MM.1S (cell line): ENCODE measurements at regions not wholly inside any gene's neighbourhood (a gene's known extent, or its start where the extent isn't known, plus 50 kb on each side); places are given as distances from the start of the nearest gene placed in this dataset.

ENCODE experiments used
- DNase-seq: peaks from one replicate; pipeline ENCODE4 v3.0.0-alpha.2; 2015
- H2AFZ ChIP-seq: fragments of 300-600 bp; sonication (generic); 2 replicates; pipeline ENCODE4 v1.6.0; 2016; ENCODE audit warnings: antibody characterized with exemption, low read length
- H3F3A ChIP-seq: fragments of 300-600 bp; sonication (generic); 2 replicates; pipeline ENCODE4 v1.6.1; 2016; ENCODE audit warnings: mild to moderate bottlenecking, antibody characterized with exemption, low read length, moderate library complexity, mixed read lengths; ENCODE audit not compliant: insufficient read depth
- H3K27ac ChIP-seq: fragments of 300-600 bp; sonication (generic); 2 replicates; pipeline ENCODE4 v1.5.1; 2016; ENCODE audit warnings: mild to moderate bottlenecking, low read length
- H3K27me3 ChIP-seq: fragments of 300-600 bp; sonication (generic); replicated peaks from 2 replicates; pipeline ENCODE4 v1.6.0; 2016; ENCODE audit warnings: low read length; ENCODE audit not compliant: insufficient read depth
- H3K36me3 ChIP-seq: fragments of 300-600 bp; sonication (generic); replicated peaks from 2 replicates; pipeline ENCODE4 v1.6.1; 2016; ENCODE audit warnings: mild to moderate bottlenecking, low read length, mixed read lengths; ENCODE audit not compliant: insufficient read depth
- H3K4me1 ChIP-seq: fragments of 300-600 bp; sonication (generic); 2 replicates; pipeline ENCODE4 v1.6.1; 2016; ENCODE audit warnings: low read length, mixed read lengths
- H3K4me2 ChIP-seq: fragments of 300-600 bp; sonication (generic); 2 replicates; pipeline ENCODE4 v1.6.0; 2016; ENCODE audit warnings: low read depth, low read length
- H3K4me3 ChIP-seq: fragments of 300-600 bp; sonication (generic); 2 replicates; pipeline ENCODE4 v1.5.1; 2016; ENCODE audit warnings: low read length, mixed read lengths
- H3K79me2 ChIP-seq: fragments of 300-600 bp; sonication (generic); 2 replicates; pipeline ENCODE4 v1.6.1; 2016; ENCODE audit warnings: mixed run types, low read length, mixed read lengths
- H3K9ac ChIP-seq: fragments of 300-600 bp; sonication (generic); 2 replicates; pipeline ENCODE4 v1.6.1; 2016; ENCODE audit warnings: low read length, mixed read lengths
- H3K9me2 ChIP-seq: fragments of 300-600 bp; sonication (generic); replicated peaks from 2 replicates; pipeline ENCODE4 v1.6.1; 2016; ENCODE audit warnings: mild to moderate bottlenecking, low read length, mixed read lengths; ENCODE audit not compliant: insufficient read depth
- H3K9me3 ChIP-seq: fragments of 300-600 bp; sonication (generic); replicated peaks from 2 replicates; pipeline ENCODE4 v1.6.1; 2016; ENCODE audit warnings: mild to moderate bottlenecking, low read length, mixed read lengths; ENCODE audit not compliant: insufficient read depth
- H4K20me1 ChIP-seq: fragments of 300-600 bp; sonication (generic); 2 replicates; pipeline ENCODE4 v1.6.1; 2016; ENCODE audit warnings: mild to moderate bottlenecking, low read length, moderate library complexity, mixed read lengths; ENCODE audit not compliant: insufficient read depth
- CTCF ChIP-seq: fragments of 300-600 bp; sonication (generic); IDR thresholded peaks from 2 replicates; pipeline ENCODE4 v1.5.1; 2016; ENCODE audit warnings: antibody characterized with exemption, low read length, mixed read lengths
- EZH2 ChIP-seq: fragments of 300-600 bp; sonication (generic); optimal IDR thresholded peaks from 2 replicates; pipeline ENCODE3; 2017; ENCODE audit warnings: low read depth, mild to moderate bottlenecking, antibody characterized with exemption, low read length, mixed read lengths
- EZH2phosphoT487 ChIP-seq: fragments of 300-600 bp; sonication (generic); IDR thresholded peaks from 2 replicates; pipeline ENCODE4 v1.6.1; 2018; ENCODE audit warnings: antibody characterized with exemption, low read length

DNA sequence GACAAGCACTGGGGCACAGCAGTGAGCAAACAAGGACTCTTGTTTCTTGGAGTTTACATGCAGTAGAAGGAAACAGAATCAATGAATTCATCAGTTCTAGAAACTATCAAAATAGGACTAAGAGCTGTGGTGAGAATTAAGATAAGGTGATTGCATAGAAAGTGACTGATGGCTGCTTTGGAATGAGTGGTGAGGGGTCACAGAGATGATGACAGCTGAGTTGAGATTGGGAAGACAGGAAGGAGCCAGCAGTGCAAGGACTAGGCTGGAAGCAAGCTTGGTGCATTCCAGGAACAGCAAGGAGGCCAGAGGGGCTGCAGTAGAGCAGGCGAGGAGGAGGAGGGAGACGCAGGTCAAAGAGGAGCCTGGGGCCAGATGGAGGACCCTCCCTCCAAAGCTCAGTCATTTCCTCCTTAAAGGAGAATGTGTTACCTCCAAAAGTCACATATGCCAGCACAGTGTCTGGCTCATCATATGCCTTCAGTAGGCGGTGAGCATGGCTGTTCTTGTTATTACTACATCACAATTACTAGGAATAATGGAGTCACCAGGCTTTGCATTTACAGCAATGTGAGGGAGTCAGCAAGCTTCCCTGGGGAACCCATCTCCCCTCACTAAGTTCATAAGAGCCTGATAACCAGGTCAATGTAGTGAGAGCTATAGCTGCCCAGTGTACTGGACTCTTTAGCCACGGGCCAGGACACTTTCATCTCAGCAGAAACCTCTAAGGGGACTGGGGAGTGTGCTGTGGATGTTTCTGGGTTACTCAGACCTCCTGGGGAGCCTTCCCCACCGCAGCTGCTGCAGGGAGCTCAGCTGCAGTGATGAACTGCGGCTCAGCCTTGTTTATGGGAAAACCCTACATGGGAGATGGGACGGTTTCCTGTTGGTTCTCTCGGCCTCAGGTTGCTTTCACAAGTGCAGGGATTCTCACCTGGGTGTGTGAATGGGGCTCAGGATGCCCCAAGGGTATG, 157.2 kb downstream of the SEC14L1 start:
- H3K9me3 ChIP-seq: no peaks in the 10 kb centered on the region
- no peak overlapping the region for H3K9ac ChIP-seq
- H3K79me2 ChIP-seq: no peaks in the 10 kb centered on the region
- no peaks in the 10 kb centered on the region for H3K4me1 ChIP-seq
- H3K9me2 ChIP-seq: no peaks in the 10 kb centered on the region
- H3K27ac ChIP-seq: no peak overlapping the region
- no peak overlapping the region for H3K4me2 ChIP-seq
- DNase-seq: no peak
- no peaks in the 10 kb centered on the region for H3K36me3 ChIP-seq
- no peaks in the 10 kb centered on the region for H3K27me3 ChIP-seq
- no peak overlapping the region for H2AFZ ChIP-seq
- no peaks in the 10 kb centered on the region for H4K20me1 ChIP-seq
- no peaks in the 10 kb centered on the region for H3F3A ChIP-seq
- TF ChIP-seq EZH2phosphoT487 (no peak), EZH2 (no peak), CTCF (no peak)
- H3K4me3 ChIP-seq: no peak overlapping the region

GRCh38 chr17:77298811-77299210, 158.0 kb downstream of the SEC14L1 start:
- no peaks in the 10 kb centered on the region for H3K9me2 ChIP-seq
- H3K79me2 ChIP-seq: no peaks in the 10 kb centered on the region
- no peak overlapping the region for H3K9ac ChIP-seq
- H3K4me2 ChIP-seq: no peak overlapping the region
- H3K9me3 ChIP-seq: no peaks in the 10 kb centered on the region
- no peak overlapping the region for H3K27ac ChIP-seq
- no peak for TF ChIP-seq EZH2phosphoT487
- TF ChIP-seq EZH2: no peak
- no peaks in the 10 kb centered on the region for H3K4me1 ChIP-seq
- no peaks in the 10 kb centered on the region for H4K20me1 ChIP-seq
- H3K36me3 ChIP-seq: no peaks in the 10 kb centered on the region
- H3K27me3 ChIP-seq: no peaks in the 10 kb centered on the region
- H2AFZ ChIP-seq: no peak overlapping the region
- DNase-seq: no peak
- no peaks in the 10 kb centered on the region for H3F3A ChIP-seq
- no peak overlapping the region for H3K4me3 ChIP-seq

DNA sequence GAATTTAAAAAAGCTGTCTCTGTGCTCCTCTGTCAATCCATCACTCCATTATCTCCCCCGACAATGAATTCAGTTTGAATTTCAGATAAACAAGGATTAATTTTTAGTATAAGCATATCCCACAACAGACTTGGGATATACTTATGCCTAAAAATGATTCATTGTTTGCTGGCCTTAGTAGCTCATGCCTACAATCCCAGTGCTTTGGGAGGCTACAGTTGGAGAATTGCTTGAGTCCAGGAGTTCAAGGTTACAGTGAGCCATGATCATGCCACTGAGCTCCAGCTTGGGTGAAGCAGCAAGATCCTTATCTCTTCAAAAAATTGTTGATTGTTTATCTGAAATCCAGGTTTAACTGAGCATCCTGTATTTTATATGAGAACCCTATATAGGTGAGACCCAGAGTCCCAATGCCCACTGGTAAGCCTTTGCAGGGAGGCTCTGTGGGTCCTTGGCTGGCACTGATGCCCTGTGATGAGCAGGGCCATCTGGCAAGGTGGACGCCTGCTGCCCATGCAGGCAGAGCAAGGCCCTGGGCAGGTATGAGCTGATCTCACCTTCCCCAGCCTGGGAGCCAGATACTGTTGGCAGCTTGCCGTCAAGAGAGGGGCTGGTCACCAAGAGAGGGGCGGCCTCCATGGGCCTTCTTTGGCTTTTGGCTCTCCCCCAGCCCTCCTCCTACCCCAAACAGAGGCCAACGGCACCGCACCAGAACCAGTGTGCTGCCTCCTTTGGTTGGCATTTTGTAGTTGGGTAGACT, 158.7 kb downstream of the SEC14L1 start:
- Histone ChIP-seq H3K4me3 (no peak overlapping the region), H3K4me2 (no peak overlapping the region), H3K9me2 (no peaks in the 10 kb centered on the region), H3K27ac (no peak overlapping the region), H3K27me3 (no peaks in the 10 kb centered on the region), H3K9me3 (no peaks in the 10 kb centered on the region), H3K9ac (no peak overlapping the region), H3K4me1 (no peaks in the 10 kb centered on the region), H2AFZ (no peak overlapping the region), H4K20me1 (no peaks in the 10 kb centered on the region), H3K36me3 (no peaks in the 10 kb centered on the region), H3F3A (no peaks in the 10 kb centered on the region), H3K79me2 (no peaks in the 10 kb centered on the region)
- no peak for DNase-seq
- TF ChIP-seq CTCF (no peak), EZH2phosphoT487 (no peak), EZH2 (no peak)
